ENCODE measurements at regions not wholly inside any gene's neighbourhood (a gene's known extent, or its start where the extent isn't known, plus 50 kb on each side); places are given as distances from the start of the nearest gene placed in this dataset.

- TF ChIP-seq MAX (IDR thresholded peaks at IDR 0.05) (no peak), TEAD4 (IDR thresholded peaks at IDR 0.05) (no peak), NFIC (IDR thresholded peaks at IDR 0.05) (no peak), CEBPB (IDR thresholded peaks at IDR 0.05) (no peak), RAD21 (IDR thresholded peaks at IDR 0.05; ENCODE audit: low read depth) (no peak)
These were observed 108.3 kb downstream of the DSEL start for GRCh38 chr18:67408240-67408639.
